Esophagus (tissue), 2 donors: ENCODE measurements at regions not wholly inside any gene's neighbourhood (a gene's known extent, or its start where the extent isn't known, plus 50 kb on each side); places are given as distances from the start of the nearest gene placed in this dataset.

Experiments
- H3K27ac ChIP-seq, 2 donors: one replicate each; pipeline ENCODE4 v1.5.1; 2013; ENCODE audit warnings: low read depth in 2 of 2, mild to moderate bottlenecking in 2 of 2, inconsistent platforms in 1 of 2, low read length in 1 of 2, moderate library complexity in 1 of 2
- H3K27me3 ChIP-seq, 2 donors: one replicate each; pipeline ENCODE4 v1.6.1; 2013; ENCODE audit warnings: low read length in 2 of 2, control low read depth in 1 of 2, mild to moderate bottlenecking in 1 of 2; ENCODE audit not compliant: insufficient read depth in 2 of 2, control insufficient read depth in 1 of 2
- H3K36me3 ChIP-seq, 2 donors: one replicate each; pipeline ENCODE4 v1.6.1; 2013; ENCODE audit warnings: low read length in 1 of 2; ENCODE audit not compliant: control insufficient read depth in 2 of 2, insufficient read depth in 2 of 2
- H3K4me1 ChIP-seq, 2 donors: one replicate each; pipeline ENCODE4 v1.6.1; 2013; ENCODE audit warnings: low read length in 1 of 2; ENCODE audit not compliant: control insufficient read depth in 2 of 2, insufficient read depth in 2 of 2
- H3K4me3 ChIP-seq, 2 donors: one replicate each; pipeline ENCODE4 v1.5.1; 2013; ENCODE audit warnings: low read length in 2 of 2, mild to moderate bottlenecking in 2 of 2, low read depth in 1 of 2, moderate library complexity in 1 of 2
- H3K9me3 ChIP-seq, 2 donors: one replicate each; pipeline ENCODE4 v1.6.1; 2013; ENCODE audit warnings: mild to moderate bottlenecking in 2 of 2, low read depth in 1 of 2, low read length in 1 of 2, moderate library complexity in 1 of 2; ENCODE audit not compliant: control insufficient read depth in 2 of 2, insufficient read depth in 1 of 2
- WGBS, 2 donors: extraction: QIAGEN DNeasy Blood & Tissue Kit; methylation state at CpG; one replicate each; pipeline ENCODE4 v1.1.7; 2013; 5-methylcytosine and 5-hydroxymethylcytosine counted together
- donor health status: healthy with polysubstance abuse.
- donor health status: Bipolar disorder and iron deficiency.

DNA sequence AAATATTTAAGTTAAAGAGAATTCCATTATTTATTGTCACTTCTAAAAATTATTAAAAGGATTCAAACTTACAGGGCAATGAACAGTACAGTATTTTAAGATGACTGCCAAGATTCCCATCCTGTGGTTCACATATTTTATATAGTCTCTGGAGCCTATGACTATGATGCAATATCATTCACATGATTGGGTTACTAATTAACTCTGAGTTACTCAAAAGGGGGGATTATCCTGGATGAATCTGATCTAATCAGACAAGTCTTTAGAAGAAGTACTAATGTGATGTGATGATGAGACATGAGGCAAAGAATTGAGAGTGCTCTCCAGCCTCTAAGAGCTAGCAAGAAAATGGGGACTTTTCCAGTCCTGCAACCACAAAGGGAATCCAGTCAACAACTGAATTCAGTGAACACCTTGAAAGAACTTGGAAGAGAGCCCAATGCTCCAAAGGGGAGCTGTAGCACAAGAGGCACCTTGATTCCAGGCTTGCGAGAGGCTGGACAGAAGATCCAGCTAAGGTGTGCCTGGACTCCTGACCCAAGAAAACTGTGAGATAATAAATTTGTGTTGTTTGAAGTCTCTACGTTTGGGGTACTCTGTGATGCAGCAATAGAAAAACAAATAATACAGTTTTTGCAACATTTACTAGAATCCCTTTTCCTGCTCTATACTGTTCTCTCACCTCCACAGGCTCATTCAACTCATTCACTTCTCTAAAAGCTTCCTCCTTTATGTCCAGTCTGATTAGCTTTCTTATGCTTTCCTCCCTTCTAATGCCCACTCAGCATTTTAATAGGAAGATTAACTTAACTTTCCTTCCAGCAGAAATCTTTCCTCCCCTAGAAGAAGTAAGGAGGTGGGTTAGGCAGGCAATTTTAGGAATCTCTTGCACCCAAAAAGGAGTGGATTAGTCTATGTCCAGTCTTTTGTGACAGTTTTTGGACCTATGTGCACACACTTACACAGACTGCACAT is 133.8 kb upstream of the LCORL start:
- H3K27me3 ChIP-seq = no peaks in the 10 kb centered on the region
- H3K27ac ChIP-seq = no peak overlapping the region
- H3K4me1 ChIP-seq = no peaks in the 10 kb centered on the region
- H3K9me3 ChIP-seq = no peaks in the 10 kb centered on the region
- H3K36me3 ChIP-seq = no peaks in the 10 kb centered on the region
- 71 to 75% methylated on average over 2 of the region's 2 CpGs for WGBS, 2 donors
- H3K4me3 ChIP-seq = no peak overlapping the region

DNA sequence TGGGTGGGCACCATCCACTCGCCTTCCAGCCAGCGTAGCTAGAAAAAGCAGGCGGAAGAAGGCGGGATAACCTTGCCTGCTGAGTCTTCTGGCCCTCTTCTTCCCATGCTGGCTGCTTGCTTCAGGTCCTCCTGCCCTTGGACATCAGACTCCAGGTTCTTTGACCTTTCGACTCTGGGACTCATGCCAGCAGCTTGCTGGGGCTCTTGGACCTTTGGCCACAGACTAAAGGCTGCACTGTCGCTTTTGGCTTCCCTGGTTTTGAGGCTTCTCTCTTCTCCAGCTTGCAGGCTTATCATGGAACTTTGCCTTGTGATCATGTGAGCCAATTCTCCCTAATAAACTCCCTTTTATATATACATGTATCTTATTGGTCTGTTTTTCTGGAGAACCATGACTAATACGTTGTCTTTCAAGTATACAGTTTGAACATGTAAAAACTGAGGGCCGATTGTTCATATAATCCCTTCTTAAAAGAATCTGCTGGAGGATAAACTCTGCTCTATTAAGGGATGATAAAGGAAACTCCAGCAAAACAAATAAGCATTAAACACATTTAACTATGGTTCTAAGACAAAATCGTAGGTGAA is 116.6 kb upstream of the LCORL start:
- Histone ChIP-seq H3K9me3 (no peaks in the 10 kb centered on the region), H3K36me3 (no peaks in the 10 kb centered on the region), H3K4me3 (no peak overlapping the region), H3K27me3 (no peaks in the 10 kb centered on the region), H3K27ac (no peak overlapping the region), H3K4me1 (no peaks in the 10 kb centered on the region)
- 65 to 71% methylated on average over 9 of the region's 9 CpGs for WGBS, 2 donors

DNA sequence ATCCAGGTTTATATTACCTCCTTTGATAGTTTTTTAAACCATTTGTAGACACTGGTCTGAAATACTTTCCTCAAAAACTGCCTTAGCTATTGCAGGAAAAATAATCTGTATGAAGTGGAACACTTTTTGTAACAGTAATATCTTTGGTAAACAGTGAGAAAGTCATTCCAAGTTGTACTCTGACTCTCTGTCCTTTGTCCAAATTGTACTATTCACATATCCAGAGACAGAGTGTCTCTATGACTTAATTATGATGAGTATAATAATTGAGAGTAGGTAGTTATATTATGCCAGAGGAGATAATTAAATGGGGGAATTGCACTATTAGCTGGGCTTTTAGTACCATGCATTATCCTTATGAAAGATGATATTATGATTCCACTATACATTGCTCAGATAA is 112.6 kb upstream of the LCORL start:
- H3K9me3 ChIP-seq = no peaks in the 10 kb centered on the region
- no peak overlapping the region for H3K27ac ChIP-seq
- no peaks in the 10 kb centered on the region for H3K27me3 ChIP-seq
- H3K4me1 ChIP-seq = no peaks in the 10 kb centered on the region
- no peak overlapping the region for H3K4me3 ChIP-seq
- H3K36me3 ChIP-seq = no peaks in the 10 kb centered on the region

DNA sequence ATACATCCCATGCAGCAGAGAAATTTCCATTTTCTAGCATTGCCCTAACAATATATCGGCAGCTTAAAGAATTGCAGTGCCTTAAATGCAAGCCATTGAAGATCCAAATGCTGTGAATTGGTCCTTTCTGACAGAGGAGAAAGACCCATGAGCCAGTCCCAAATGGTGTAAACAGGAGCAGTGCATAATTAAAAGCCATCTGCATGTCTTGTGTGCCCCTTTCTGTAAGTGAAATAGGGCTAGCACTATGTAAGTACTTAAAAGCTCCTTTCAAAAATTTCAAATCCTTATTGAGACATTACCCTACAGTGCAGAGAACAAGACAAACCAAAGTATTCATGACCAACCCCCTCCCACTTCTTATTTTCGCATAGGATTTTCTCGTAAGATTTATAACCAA is 108.7 kb upstream of the LCORL start:
- no peak overlapping the region for H3K27ac ChIP-seq
- no peaks in the 10 kb centered on the region for H3K36me3 ChIP-seq
- H3K4me1 ChIP-seq = no peaks in the 10 kb centered on the region
- no peaks in the 10 kb centered on the region for H3K9me3 ChIP-seq
- no peaks in the 10 kb centered on the region for H3K27me3 ChIP-seq
- 94 to 96% methylated on average over 3 of the region's 3 CpGs for WGBS, 2 donors
- H3K4me3 ChIP-seq = no peak overlapping the region

DNA sequence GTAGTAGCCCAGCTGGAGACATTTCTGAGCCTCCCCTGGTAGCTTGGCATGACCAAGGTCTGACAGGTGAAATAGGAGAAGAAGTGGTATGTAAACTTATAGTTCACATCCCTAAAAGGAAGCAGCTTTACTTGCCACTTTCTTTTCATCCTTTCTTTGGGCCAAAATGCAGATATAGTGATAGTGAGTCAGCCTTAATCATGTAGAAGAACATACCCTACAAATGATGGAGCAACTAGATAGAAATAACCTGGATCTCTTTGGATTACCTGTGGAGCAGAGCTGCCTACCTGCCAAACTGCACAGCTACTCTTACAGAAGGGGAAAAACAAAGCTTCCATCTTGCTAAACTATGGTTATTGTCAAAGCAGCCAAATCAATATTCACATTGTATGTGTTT is 106.7 kb upstream of the LCORL start:
- H3K4me1 ChIP-seq = no peaks in the 10 kb centered on the region

DNA sequence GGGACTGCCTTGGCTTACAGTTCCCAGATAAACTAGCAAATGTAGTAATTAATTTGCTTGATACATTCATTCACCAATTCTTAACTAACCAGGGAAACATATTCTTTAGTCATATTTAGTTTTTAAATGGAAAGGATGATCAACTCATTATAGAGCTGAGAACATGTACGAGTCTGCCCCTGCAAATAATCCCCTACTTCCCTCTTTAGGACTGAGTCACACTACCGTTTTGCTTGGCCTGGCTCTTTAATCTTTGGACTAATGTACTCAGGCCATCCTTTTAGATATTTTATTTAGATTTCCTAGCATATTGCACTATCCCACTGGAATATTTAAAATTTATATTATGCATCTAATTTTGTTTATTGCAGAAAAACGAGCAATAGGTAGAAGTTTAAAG is 105.5 kb upstream of the LCORL start:
- no peaks in the 10 kb centered on the region for H3K9me3 ChIP-seq
- H3K27ac ChIP-seq = no peak overlapping the region
- H3K27me3 ChIP-seq = no peaks in the 10 kb centered on the region
- no peaks in the 10 kb centered on the region for H3K4me1 ChIP-seq
- H3K36me3 ChIP-seq = no peaks in the 10 kb centered on the region
- H3K4me3 ChIP-seq = no peak overlapping the region
- 36 to 42% methylated on average over 3 of the region's 3 CpGs for WGBS, 2 donors

More for the DNA sequence above, 106.7 kb upstream of the LCORL start:
- no peaks in the 10 kb centered on the region for H3K9me3 ChIP-seq
- H3K36me3 ChIP-seq = no peaks in the 10 kb centered on the region
- H3K27ac ChIP-seq = no peak overlapping the region
- H3K27me3 ChIP-seq = no peaks in the 10 kb centered on the region
- H3K4me3 ChIP-seq = no peak overlapping the region

DNA sequence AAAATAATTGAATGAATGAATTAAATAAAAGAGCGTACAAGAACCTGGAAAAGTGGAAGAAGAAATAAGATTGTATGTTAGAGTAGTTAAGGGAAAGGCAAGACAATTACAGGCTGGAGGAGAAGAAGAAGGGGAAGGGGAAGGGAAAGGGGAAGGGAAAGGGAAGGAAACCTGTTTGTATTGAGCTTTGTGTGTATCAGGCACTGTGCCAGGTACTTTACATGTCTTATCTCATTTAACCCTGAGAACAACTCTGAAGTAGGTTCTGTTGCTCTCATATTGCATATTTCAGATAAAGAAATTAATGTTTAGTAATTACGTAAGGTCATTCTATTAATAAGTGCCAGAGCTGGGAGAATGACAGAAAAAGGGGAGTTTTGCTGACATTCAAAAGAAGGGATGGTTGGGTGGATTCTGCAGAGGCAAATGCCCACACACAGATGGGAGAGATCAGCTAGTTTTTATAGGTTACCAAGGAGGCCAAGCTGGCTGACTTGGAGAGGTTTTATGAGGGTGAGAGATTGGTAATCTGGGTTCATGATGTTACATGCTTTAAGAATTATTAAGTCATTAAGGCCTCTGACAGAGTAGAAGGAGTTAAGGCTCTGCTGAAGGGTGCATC is 92.3 kb upstream of the LCORL start:
- Histone ChIP-seq H3K4me3 (no peak overlapping the region), H3K36me3 (no peaks in the 10 kb centered on the region), H3K27ac (no peak overlapping the region), H3K9me3 (no peaks in the 10 kb centered on the region), H3K4me1 (no peaks in the 10 kb centered on the region), H3K27me3 (no peaks in the 10 kb centered on the region)
- WGBS, 2 donors = 72 to 86% methylated on average over 2 of the region's 2 CpGs

DNA sequence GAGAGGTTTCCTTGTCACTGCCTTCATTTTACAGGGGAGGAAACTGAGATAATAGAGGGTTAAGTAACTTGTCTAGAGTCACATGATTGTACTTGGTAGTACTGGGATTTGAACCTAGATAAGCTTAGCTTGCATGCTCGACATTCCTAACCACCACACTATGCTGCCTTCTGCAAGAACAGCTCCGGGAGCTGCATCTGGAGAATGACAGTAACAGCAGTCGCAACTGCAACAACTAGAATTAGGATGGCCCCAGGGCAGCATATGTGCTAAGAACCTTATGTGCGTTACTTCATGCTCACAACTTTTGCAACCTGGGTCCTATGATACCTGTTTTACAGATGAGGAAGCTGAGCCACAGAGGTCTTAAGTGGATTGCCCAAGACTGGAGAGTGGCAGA is 89.5 kb upstream of the LCORL start:
- H3K27me3 ChIP-seq = no peaks in the 10 kb centered on the region

DNA sequence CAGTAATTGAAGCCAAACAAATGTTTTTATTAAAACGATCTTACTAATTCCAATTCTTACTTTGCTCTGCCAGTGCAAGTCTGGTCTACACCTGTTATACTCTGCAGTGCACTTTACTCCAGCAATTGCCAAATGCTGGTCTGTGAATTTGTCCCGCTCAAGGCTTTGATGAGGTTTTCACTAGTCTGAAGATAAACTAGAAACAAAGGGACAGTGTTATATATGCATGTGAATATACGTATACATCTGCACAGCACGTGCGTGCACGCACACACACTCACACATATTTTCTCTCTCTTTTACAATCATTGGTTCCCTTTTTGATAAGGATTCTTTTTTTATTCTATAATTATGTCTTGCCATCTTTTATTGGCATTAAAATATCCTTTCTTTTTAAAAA is 88.5 kb upstream of the LCORL start:
- peaks cover 0 to 4% of the 10 kb centered on the region in 2 donors for H3K4me1 ChIP-seq
- no peak overlapping the region for H3K4me3 ChIP-seq
- H3K27me3 ChIP-seq = no peaks in the 10 kb centered on the region
- H3K9me3 ChIP-seq = no peaks in the 10 kb centered on the region
- WGBS, 2 donors = 31 to 40% methylated on average over 6 of the region's 6 CpGs
- H3K36me3 ChIP-seq = no peaks in the 10 kb centered on the region
- no peak overlapping the region for H3K27ac ChIP-seq

More for the DNA sequence above, 89.5 kb upstream of the LCORL start:
- WGBS, 2 donors = 46 to 56% methylated on average over 4 of the region's 4 CpGs
- H3K27ac ChIP-seq = no peak overlapping the region
- no peaks in the 10 kb centered on the region for H3K36me3 ChIP-seq
- H3K4me3 ChIP-seq = no peak overlapping the region
- H3K9me3 ChIP-seq = no peaks in the 10 kb centered on the region
- H3K4me1 ChIP-seq = peaks cover 0 to 4% of the 10 kb centered on the region in 2 donors
